ENCODE measurements at regions not wholly inside any gene's neighbourhood (a gene's known extent, or its start where the extent isn't known, plus 50 kb on each side); places are given as distances from the start of the nearest gene placed in this dataset.

- Mint-ChIP-seq H3K4me1 (no peaks in the 10 kb centered on the region), H3K27me3 (peaks cover 5% of the 10 kb centered on the region), H3K4me3 (no peak overlapping the region), H3K36me3 (ENCODE audit: low read depth) (no peaks in the 10 kb centered on the region), H3K9me3 (no peaks in the 10 kb centered on the region), H3K27ac (no peak overlapping the region)
- no peak for ATAC-seq (replicated peaks)
These were observed 166.7 kb downstream of the MIS18A start for GRCh38 chr21:32112195-32112594.

GRCh38 chr21:32108566-32108965, 170.3 kb downstream of the MIS18A start:
- Mint-ChIP-seq H3K4me3 (no peak overlapping the region), H3K27ac (no peak overlapping the region), H3K27me3 (peaks cover 9% of the 10 kb centered on the region), H3K36me3 (ENCODE audit: low read depth) (no peaks in the 10 kb centered on the region), H3K9me3 (no peaks in the 10 kb centered on the region), H3K4me1 (no peaks in the 10 kb centered on the region)
- no peak for ATAC-seq (replicated peaks)

DNA sequence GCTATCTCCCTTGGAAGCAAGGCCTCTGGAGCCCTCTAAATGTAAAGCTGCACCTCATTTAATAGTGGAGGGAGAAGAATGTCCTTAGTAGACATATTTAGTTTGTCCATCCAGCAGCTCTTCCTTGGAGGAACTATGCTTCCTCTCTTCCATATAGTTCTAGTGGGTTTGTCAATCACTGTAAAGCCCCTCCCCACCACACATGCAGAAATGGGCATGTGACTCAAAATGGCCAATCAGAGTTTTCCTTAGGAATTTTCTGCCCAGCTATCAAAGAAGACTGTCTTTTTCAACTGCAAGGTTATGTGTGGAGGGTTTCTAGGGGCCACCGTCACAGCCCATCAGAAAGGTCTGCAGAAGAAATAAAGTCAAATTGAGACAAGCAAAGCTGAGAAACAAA, 175.5 kb downstream of the MIS18A start:
- Mint-ChIP-seq H3K4me3 (no peak overlapping the region), H3K9me3 (no peaks in the 10 kb centered on the region), H3K27me3 (peaks cover 4% of the 10 kb centered on the region), H3K4me1 (no peaks in the 10 kb centered on the region), H3K36me3 (ENCODE audit: low read depth) (no peaks in the 10 kb centered on the region), H3K27ac (no peak overlapping the region)
- ATAC-seq (replicated peaks), result no peak

DNA sequence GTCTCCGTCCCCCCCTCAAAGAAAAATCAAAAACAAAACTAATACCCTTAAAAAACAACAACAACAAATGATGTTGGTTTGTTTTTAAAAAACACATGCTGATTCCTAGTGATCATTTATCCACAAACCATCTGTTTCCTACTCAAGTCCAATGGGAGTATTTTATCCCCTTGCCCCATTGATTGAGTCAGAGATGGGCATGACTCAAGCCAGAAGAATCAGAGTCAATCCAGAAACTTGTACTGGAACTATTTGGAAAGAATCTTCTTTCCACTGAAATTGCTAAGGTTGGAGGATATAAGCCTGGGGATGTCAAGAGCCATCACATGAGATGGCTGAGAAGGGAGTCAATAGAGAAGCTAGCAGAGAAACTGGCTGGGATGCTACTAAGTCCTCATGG, 176.4 kb downstream of the MIS18A start:
- peaks cover 4% of the 10 kb centered on the region for H3K27me3 Mint-ChIP-seq

DNA sequence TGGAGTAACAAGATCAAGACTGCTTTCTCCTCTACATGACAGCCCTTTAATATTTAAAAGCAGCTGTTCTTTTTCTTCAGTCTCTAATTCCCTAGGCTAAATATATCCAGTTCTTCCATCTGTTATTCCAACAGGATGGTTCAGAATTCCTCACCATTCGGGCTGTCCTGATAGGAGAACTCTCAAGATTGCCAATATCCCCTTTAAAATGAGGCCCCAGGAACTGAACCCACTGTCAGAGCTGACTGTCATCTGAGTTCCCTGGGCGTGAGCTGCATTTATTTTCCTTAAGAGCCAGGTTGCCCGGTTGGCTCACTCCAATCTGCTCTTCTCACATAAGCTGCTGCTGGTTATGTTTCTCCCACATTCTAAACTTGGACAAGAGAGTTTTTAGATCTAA, 177.6 kb downstream of the MIS18A start:
- H3K4me1 Mint-ChIP-seq, result peaks cover 3% of the 10 kb centered on the region
- H3K4me3 Mint-ChIP-seq, result no peak overlapping the region
- peaks cover 4% of the 10 kb centered on the region for H3K27me3 Mint-ChIP-seq
- H3K9me3 Mint-ChIP-seq, result no peaks in the 10 kb centered on the region
- no peaks in the 10 kb centered on the region for H3K36me3 Mint-ChIP-seq (ENCODE audit: low read depth)
- H3K27ac Mint-ChIP-seq, result no peak overlapping the region
- no peak for ATAC-seq (replicated peaks)

More for the DNA sequence above, 176.4 kb downstream of the MIS18A start:
- H3K4me3 Mint-ChIP-seq, result no peak overlapping the region
- H3K36me3 Mint-ChIP-seq (ENCODE audit: low read depth), result no peaks in the 10 kb centered on the region
- H3K4me1 Mint-ChIP-seq, result no peaks in the 10 kb centered on the region
- H3K27ac Mint-ChIP-seq, result no peak overlapping the region
- no peaks in the 10 kb centered on the region for H3K9me3 Mint-ChIP-seq
- no peak for ATAC-seq (replicated peaks)

DNA sequence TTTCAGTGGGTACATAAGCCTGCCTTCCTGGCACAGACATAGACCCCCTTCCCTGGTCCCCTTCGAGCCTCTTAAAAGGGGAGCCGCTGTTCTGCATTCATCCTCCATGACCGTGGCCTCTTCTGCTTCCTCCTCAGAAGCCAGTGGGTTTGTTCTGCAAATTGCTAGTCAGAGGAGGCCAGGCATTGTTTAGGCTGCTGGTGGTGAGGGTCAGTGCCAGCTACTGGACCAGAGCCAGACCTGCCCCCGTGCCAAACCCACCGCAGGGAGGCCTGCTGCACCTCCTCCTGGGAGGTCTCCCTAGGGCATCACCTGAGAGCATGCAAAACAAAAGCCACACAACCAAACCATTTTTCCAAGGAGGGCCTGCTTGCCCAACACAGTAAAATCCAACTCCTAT, 178.4 kb downstream of the MIS18A start:
- Mint-ChIP-seq H3K9me3 (no peaks in the 10 kb centered on the region), H3K27ac (no peak overlapping the region), H3K4me3 (no peak overlapping the region), H3K27me3 (peaks cover 4% of the 10 kb centered on the region), H3K4me1 (peaks cover 4% of the 10 kb centered on the region), H3K36me3 (ENCODE audit: low read depth) (no peaks in the 10 kb centered on the region)
- ATAC-seq (replicated peaks), result no peak

- Mint-ChIP-seq H3K4me1 (peaks cover 4% of the 10 kb centered on the region), H3K9me3 (no peaks in the 10 kb centered on the region), H3K36me3 (ENCODE audit: low read depth) (no peaks in the 10 kb centered on the region), H3K4me3 (no peak overlapping the region), H3K27ac (no peak overlapping the region), H3K27me3 (no peaks in the 10 kb centered on the region)
- no peak for ATAC-seq (replicated peaks)
These were observed 178.9 kb downstream of the MIS18A start for GRCh38 chr21:32099812-32100416.

DNA sequence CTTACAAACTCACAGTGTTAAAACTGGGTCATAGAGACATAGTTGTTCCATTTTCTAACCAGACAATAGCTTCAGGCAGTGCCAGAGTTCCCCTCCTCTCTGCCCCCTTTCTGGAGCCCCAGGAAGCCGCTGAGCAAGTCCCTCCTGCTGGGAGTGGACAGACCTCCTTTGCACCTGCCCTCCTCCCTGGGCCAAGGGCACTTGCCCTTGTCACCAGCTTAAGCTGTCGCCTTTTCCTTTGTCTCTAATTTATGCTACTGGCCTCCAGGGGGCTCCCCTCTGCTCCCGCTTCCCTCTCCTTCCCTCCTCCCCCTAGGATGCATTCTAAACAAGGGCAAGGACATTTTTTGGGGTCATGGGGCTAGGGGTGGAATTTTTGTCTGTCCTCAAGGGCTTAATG, 182.4 kb downstream of the MIS18A start:
- peaks cover 4% of the 10 kb centered on the region for H3K4me1 Mint-ChIP-seq
- no peak overlapping the region for H3K4me3 Mint-ChIP-seq
- H3K27ac Mint-ChIP-seq, result no peak overlapping the region
- no peak for ATAC-seq (replicated peaks)
- peaks cover 3% of the 10 kb centered on the region for H3K9me3 Mint-ChIP-seq
- H3K36me3 Mint-ChIP-seq (ENCODE audit: low read depth), result no peaks in the 10 kb centered on the region
- H3K27me3 Mint-ChIP-seq, result peaks cover 8% of the 10 kb centered on the region

DNA sequence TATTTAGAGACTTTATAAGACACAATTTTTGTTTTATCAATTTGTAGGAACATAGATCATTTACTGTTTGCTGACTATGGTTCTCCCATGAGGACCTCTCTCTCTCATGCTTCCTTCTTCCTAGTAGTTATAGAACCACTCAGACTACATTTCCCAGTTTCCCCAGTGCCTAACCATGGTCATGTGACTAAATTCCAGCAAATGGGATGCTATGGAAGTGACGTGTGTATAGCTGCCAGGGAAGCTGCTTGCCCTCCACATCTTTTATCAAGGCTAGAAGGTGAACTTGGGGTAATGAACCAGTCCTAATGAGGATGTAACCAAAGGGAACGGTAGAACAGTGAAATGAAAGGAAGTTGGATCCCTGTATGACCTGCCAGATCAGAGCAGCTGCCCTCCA, 184.0 kb downstream of the MIS18A start:
- no peak overlapping the region for H3K4me3 Mint-ChIP-seq
- peaks cover 4% of the 10 kb centered on the region for H3K4me1 Mint-ChIP-seq
- no peaks in the 10 kb centered on the region for H3K36me3 Mint-ChIP-seq (ENCODE audit: low read depth)
- H3K27me3 Mint-ChIP-seq, result peaks cover 8% of the 10 kb centered on the region
- H3K9me3 Mint-ChIP-seq, result peaks cover 3% of the 10 kb centered on the region
- ATAC-seq (replicated peaks), result no peak
- H3K27ac Mint-ChIP-seq, result no peak overlapping the region

DNA sequence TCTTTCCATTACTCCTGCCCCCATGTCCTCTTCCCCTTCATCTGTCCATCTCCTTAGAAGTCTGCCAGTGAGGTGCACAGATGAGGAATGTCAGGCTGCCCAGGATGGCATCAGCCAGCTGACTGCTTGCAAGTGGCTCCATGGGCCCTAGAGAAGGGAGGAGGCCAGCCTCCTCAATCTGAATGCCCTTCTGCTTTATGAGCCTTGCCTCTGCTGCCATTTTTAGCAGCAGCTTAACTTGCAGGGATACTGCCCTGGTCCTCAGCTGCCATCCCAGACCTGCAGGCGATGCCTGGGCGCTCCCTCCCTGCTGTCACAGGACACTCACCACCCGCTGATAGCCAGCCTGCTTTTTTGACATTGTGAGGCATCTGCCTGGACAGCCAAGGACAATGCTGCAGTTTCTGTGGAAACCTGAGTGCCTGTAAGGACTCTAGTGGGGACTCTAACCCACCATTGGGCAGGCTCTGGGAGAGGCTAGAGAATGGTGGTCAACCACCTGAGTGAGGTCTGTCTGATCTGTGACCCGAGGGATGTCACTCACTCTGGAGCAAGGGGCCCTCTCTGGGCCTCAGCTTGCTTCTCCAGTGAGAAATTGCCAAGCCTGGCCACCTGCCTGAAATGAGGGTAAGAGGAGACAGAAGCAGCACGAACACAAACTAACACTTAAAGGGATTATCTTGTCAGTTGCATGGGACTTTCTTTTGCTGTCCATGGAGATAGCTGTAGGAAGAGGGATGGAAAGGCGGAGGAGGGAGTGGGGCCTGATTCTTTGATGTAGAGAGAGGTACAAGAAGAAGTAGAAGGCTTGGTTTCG, 185.0 kb downstream of the MIS18A start:
- no peak overlapping the region for H3K4me3 Mint-ChIP-seq
- no peaks in the 10 kb centered on the region for H3K36me3 Mint-ChIP-seq (ENCODE audit: low read depth)
- ATAC-seq (replicated peaks), result no peak
- H3K27ac Mint-ChIP-seq, result no peak overlapping the region
- H3K4me1 Mint-ChIP-seq, result peaks cover 4% of the 10 kb centered on the region
- H3K9me3 Mint-ChIP-seq, result peaks cover 3% of the 10 kb centered on the region
- H3K27me3 Mint-ChIP-seq, result peaks cover 8% of the 10 kb centered on the region

- Mint-ChIP-seq H3K4me3 (no peak overlapping the region), H3K27ac (no peak overlapping the region)
These were observed 187.9 kb downstream of the MIS18A start for GRCh38 chr21:32090956-32091355.

DNA sequence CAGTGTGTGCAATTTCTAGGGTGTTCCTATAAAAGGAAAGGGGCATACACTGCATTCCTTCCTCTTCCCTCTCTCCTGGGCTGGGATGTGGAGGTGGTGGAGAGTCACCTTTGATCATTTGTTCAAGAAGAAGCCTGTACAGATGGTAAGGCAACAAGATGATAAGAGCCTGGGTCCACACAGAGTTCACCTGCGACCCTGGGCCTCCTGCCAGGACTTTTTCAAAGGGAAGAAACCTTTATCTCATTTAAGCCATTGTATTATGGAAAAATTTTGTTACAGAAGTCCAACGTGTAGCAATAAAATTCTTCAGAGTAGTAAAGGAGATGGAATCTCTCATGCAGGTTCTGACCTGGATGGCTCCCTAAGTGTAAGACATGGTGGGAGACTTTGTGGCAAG, 189.1 kb downstream of the MIS18A start:
- Mint-ChIP-seq H3K4me3 (no peak overlapping the region), H3K9me3 (peaks cover 3% of the 10 kb centered on the region), H3K27me3 (peaks cover 8% of the 10 kb centered on the region), H3K36me3 (ENCODE audit: low read depth) (no peaks in the 10 kb centered on the region), H3K4me1 (no peaks in the 10 kb centered on the region), H3K27ac (no peak overlapping the region)
- no peak for ATAC-seq (replicated peaks)

More at GRCh38 chr21:32090956-32091355, 187.9 kb downstream of the MIS18A start:
- peaks cover 3% of the 10 kb centered on the region for H3K9me3 Mint-ChIP-seq
- H3K4me1 Mint-ChIP-seq, result no peaks in the 10 kb centered on the region
- no peaks in the 10 kb centered on the region for H3K36me3 Mint-ChIP-seq (ENCODE audit: low read depth)
- no peak for ATAC-seq (replicated peaks)
- H3K27me3 Mint-ChIP-seq, result peaks cover 8% of the 10 kb centered on the region

GRCh38 chr21:32088471-32088870, 190.4 kb downstream of the MIS18A start:
- no peak for ATAC-seq (replicated peaks)

DNA sequence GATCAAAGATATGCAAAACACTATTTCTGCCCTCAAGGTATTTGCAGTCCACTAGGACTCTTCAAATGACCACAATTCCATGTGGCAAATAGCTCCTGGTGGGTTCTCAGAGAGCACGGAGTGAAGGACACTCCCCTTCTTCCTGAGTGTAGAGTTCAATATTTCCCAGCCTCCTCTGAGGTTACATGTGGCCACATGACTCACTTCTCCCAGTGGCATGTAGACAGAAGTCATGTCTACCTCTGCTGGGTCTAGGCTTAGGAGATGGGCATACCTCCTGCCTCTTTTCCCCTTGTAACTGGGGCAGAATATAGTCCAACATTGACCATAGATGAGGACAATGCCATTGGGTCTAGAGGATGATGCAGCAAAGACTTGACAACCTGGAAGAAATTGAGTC, 191.4 kb downstream of the MIS18A start:
- no peak overlapping the region for H3K4me3 Mint-ChIP-seq
- no peaks in the 10 kb centered on the region for H3K4me1 Mint-ChIP-seq
- peak; percentile 56 for ATAC-seq (replicated peaks)
- no peaks in the 10 kb centered on the region for H3K9me3 Mint-ChIP-seq
- no peaks in the 10 kb centered on the region for H3K27me3 Mint-ChIP-seq
- no peaks in the 10 kb centered on the region for H3K36me3 Mint-ChIP-seq (ENCODE audit: low read depth)
- H3K27ac Mint-ChIP-seq, result no peak overlapping the region

More at GRCh38 chr21:32088471-32088870, 190.4 kb downstream of the MIS18A start:
- H3K36me3 Mint-ChIP-seq (ENCODE audit: low read depth), result no peaks in the 10 kb centered on the region
- no peak overlapping the region for H3K27ac Mint-ChIP-seq
- no peak overlapping the region for H3K4me3 Mint-ChIP-seq
- H3K27me3 Mint-ChIP-seq, result peaks cover 4% of the 10 kb centered on the region
- H3K9me3 Mint-ChIP-seq, result peaks cover 3% of the 10 kb centered on the region
- no peaks in the 10 kb centered on the region for H3K4me1 Mint-ChIP-seq

GRCh38 chr21:32083197-32083596, 195.7 kb downstream of the MIS18A start:
- Mint-ChIP-seq H3K9me3 (no peaks in the 10 kb centered on the region), H3K36me3 (ENCODE audit: low read depth) (no peaks in the 10 kb centered on the region)

More at GRCh38 chr21:32083197-32083596, 195.7 kb downstream of the MIS18A start:
- no peak overlapping the region for H3K4me3 Mint-ChIP-seq
- ATAC-seq (replicated peaks), result no peak
- peaks cover 4% of the 10 kb centered on the region for H3K27me3 Mint-ChIP-seq
- H3K4me1 Mint-ChIP-seq, result no peaks in the 10 kb centered on the region
- H3K27ac Mint-ChIP-seq, result no peak overlapping the region

All from activated T-helper 17 cell treated with anti-CD3 and anti-CD28 coated beads, Interleukin-2, amount 50 U/mL, for 72 hours (primary cell).